H1 (cell line): ENCODE measurements at regions not wholly inside any gene's neighbourhood (a gene's known extent, or its start where the extent isn't known, plus 50 kb on each side); places are given as distances from the start of the nearest gene placed in this dataset.

ENCODE experiments used
- ASH2L ChIP-seq: fragments of 200-600, 300-600 bp; sonication (generic); IDR thresholded peaks from one replicate; pipeline ENCODE4 v1.7.1; 2017; ENCODE audit warnings: low read length
- CHD2 ChIP-seq: IDR thresholded peaks from 2 replicates; pipeline ENCODE4 v1.6.1; 2012; ENCODE audit warnings: low read length, improper control_type of control experiment
- RFX5 ChIP-seq: IDR thresholded peaks from 2 replicates; pipeline ENCODE4 v1.6.1; 2011; ENCODE audit warnings: low read depth, low read length, improper control_type of control experiment, borderline replicate concordance
- SIN3A ChIP-seq, 2 experiments: IDR thresholded peaks in 1 of 2; conservative IDR thresholded peaks in 1 of 2; 2 replicates each; pipeline ENCODE4 v1.6.1; 2011 to 2012; ENCODE audit warnings: low read length in 2 of 2, improper control_type of control experiment in 1 of 2, low read depth in 1 of 2, mild to moderate bottlenecking in 1 of 2
- TAF7 ChIP-seq: optimal IDR thresholded peaks from 2 replicates; pipeline ENCODE3; 2011; ENCODE audit warnings: low read depth, mild to moderate bottlenecking, inconsistent platforms, low read length, moderate library complexity, borderline replicate concordance
- TF ChIP-seq, protein P1 (sequence below): IDR thresholded peaks from 2 replicates; pipeline ENCODE4 v1.6.1; 2011; ENCODE audit warnings: low read depth, mild to moderate bottlenecking, low read length; ENCODE audit not compliant: insufficient read depth

DNA sequence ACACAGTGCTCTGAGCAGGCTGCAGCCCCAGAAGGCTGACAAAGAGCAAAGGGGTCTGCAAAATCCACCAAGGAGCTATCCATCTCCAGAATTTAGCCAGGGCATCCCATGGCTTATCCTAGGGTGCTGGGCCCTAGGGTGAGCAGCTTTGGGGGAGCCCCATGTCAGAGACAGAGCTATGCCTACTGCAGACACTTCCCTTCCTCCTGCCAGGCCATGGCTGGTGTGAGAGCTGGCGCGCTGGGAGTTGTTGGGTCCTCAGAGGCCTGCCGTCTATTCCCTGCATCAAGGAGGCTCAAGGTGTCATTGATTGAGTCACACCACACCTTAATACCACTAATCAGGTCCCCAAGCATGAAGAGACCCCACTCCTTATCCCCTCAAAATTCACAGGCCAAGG lies 85.3 kb upstream of the TP53I11 start (continued):
- TF ChIP-seq CHD2: no peak
- no peak for TF ChIP-seq TAF7
- TF ChIP-seq, protein P1, sequence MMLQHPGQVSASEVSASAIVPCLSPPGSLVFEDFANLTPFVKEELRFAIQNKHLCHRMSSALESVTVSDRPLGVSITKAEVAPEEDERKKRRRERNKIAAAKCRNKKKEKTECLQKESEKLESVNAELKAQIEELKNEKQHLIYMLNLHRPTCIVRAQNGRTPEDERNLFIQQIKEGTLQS: no peak
- no peak for TF ChIP-seq ASH2L
- no peak for TF ChIP-seq RFX5
- TF ChIP-seq SIN3A (conservative IDR thresholded peaks at IDR 0.05 in 1 of 2, IDR thresholded peaks at IDR 0.05 in 1 of 2; ENCODE audit: low read depth in 1 of 2, low read length in 2 of 2): no peak
